IMR-90 (cell line): ENCODE measurements at regions not wholly inside any gene's neighbourhood (a gene's known extent, or its start where the extent isn't known, plus 50 kb on each side); places are given as distances from the start of the nearest gene placed in this dataset.

Source experiments
- BHLHE40 ChIP-seq: fragments of 150-350 bp; IDR thresholded peaks from 2 replicates; pipeline ENCODE4 v1.6.1; 2016; ENCODE audit warnings: mild to moderate bottlenecking, low read depth, low read length
- CEBPB ChIP-seq: IDR thresholded peaks from 2 replicates; pipeline ENCODE4 v1.6.1; 2012; ENCODE audit warnings: low read depth, low read length, improper control_type of control experiment
- CTCF ChIP-seq: conservative IDR thresholded peaks from 2 replicates; pipeline ENCODE4 v1.5.1; 2012; ENCODE audit warnings: mild to moderate bottlenecking, low read depth, low read length, improper control_type of control experiment
- MAFK ChIP-seq: IDR thresholded peaks from 2 replicates; pipeline ENCODE4 v1.6.1; 2012; ENCODE audit warnings: low read depth, low read length, improper control_type of control experiment
- MAZ ChIP-seq: IDR thresholded peaks from 2 replicates; pipeline ENCODE4 v1.6.1; 2012; ENCODE audit warnings: low read depth, mild to moderate bottlenecking, low read length, improper control_type of control experiment, moderate library complexity, borderline replicate concordance
- MXI1 ChIP-seq: IDR thresholded peaks from 2 replicates; pipeline ENCODE4 v1.6.1; 2012; ENCODE audit warnings: low read depth, mild to moderate bottlenecking, low read length, moderate library complexity, borderline replicate concordance
- NFE2L2 ChIP-seq: fragments of 150-350 bp; IDR thresholded peaks from 2 replicates; pipeline ENCODE4 v1.6.1; 2016; ENCODE audit warnings: low read depth, mild to moderate bottlenecking, low read length
- POLR2A ChIP-seq: IDR thresholded peaks from 2 replicates; pipeline ENCODE4 v1.6.1; 2012; ENCODE audit warnings: mild to moderate bottlenecking, low read depth, low read length
- RAD21 ChIP-seq: IDR thresholded peaks from 2 replicates; pipeline ENCODE4 v1.6.1; 2012; ENCODE audit warnings: low read length, improper control_type of control experiment
- RCOR1 ChIP-seq: IDR thresholded peaks from 2 replicates; pipeline ENCODE4 v1.6.1; 2012; ENCODE audit warnings: mild to moderate bottlenecking, low read length, improper control_type of control experiment; ENCODE audit not compliant: insufficient replicate concordance
- RFX5 ChIP-seq: IDR thresholded peaks from 2 replicates; pipeline ENCODE4 v1.8.0; 2012; ENCODE audit warnings: low read depth, mild to moderate bottlenecking, low read length, moderate library complexity
- SMC3 ChIP-seq: fragments of 150-350 bp; IDR thresholded peaks from 2 replicates; pipeline ENCODE4 v1.6.1; 2016; ENCODE audit warnings: low read depth, mild to moderate bottlenecking, antibody characterized with exemption, low read length, moderate library complexity
- USF2 ChIP-seq: fragments of 150-350 bp; IDR thresholded peaks from 2 replicates; pipeline ENCODE4 v1.6.1; 2017; ENCODE audit warnings: mild to moderate bottlenecking, antibody characterized with exemption, low read length, low read depth
- TF ChIP-seq, protein P1 (sequence below): fragments of 150-350 bp; IDR thresholded peaks from 2 replicates; pipeline ENCODE4 v1.6.1; 2016; ENCODE audit warnings: low read depth, mild to moderate bottlenecking, low read length, moderate library complexity, borderline replicate concordance

DNA sequence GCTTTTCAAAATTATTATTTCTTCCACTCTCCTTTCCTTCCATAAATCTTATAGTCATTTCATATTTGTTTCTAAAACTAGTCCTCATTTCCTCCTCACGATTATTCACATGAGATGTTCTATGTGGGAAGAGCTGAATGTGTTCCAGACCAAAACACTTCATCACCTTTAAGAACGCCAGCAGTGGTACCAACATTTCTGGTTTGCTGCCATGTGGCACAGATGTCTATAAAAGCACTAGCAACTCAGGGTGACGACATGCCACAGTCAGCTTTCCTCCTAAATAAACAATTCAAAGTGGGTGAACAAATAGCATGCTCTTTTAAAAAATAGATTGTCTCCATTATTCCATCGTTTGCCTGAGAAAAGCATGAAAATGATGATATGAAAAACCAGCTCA, 1217.8 kb upstream of the ADGRL2 start:
- TF ChIP-seq POLR2A (no peak), CTCF (no peak), MXI1 (no peak), SMC3 (no peak), MAFK (no peak), CEBPB (no peak), BHLHE40 (no peak), RAD21 (no peak), USF2 (no peak), NFE2L2 (no peak), RCOR1 (no peak), RFX5 (no peak), MAZ (no peak)
- TF ChIP-seq, protein P1, sequence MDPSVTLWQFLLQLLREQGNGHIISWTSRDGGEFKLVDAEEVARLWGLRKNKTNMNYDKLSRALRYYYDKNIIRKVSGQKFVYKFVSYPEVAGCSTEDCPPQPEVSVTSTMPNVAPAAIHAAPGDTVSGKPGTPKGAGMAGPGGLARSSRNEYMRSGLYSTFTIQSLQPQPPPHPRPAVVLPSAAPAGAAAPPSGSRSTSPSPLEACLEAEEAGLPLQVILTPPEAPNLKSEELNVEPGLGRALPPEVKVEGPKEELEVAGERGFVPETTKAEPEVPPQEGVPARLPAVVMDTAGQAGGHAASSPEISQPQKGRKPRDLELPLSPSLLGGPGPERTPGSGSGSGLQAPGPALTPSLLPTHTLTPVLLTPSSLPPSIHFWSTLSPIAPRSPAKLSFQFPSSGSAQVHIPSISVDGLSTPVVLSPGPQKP, result no peak
